ENCODE measurements at regions not wholly inside any gene's neighbourhood (a gene's known extent, or its start where the extent isn't known, plus 50 kb on each side); places are given as distances from the start of the nearest gene placed in this dataset.
"Not testable (repeated sequence)": the region's sequence is repeated elsewhere in the genome, so short reads cannot be mapped to it uniquely, and the experiment has no call there.

- intact Hi-C loops (cut with DNase I) = no loop called here
- 8% methylated on average over 14 of the region's 14 CpGs for WGBS
- no peaks in the 10 kb centered on the region for H3K4me1 ChIP-seq (replicated peaks)
Observed at GRCh38 chr17:5897275-5897911, 172.8 kb upstream of the WSCD1 start.

GRCh38 chr17:5897981-5898380 is 172.2 kb upstream of the WSCD1 start:
- intact Hi-C loops (cut with DNase I); DNase-seq (ENCODE audit: low spot score); H3K4me3 ChIP-seq; H3K4me1 ChIP-seq (replicated peaks); H3K9me3 ChIP-seq; H3K27ac ChIP-seq; H3K27me3 ChIP-seq (replicated peaks; ENCODE audit: insufficient read depth); H3K36me3 ChIP-seq: not testable (repeated sequence)
- WGBS = 87% methylated on average over 8 of the region's 8 CpGs

More at GRCh38 chr17:5897275-5897911, 172.8 kb upstream of the WSCD1 start:
- DNase-seq (ENCODE audit: low spot score) = no peak
- Histone ChIP-seq H3K27me3 (replicated peaks; ENCODE audit: insufficient read depth) (no peaks in the 10 kb centered on the region), H3K36me3 (no peaks in the 10 kb centered on the region), H3K9me3 (no peaks in the 10 kb centered on the region), H3K4me3 (no peak overlapping the region), H3K27ac (no peak overlapping the region)
- TF ChIP-seq CTCF (IDR thresholded peaks at IDR 0.05) (no peak), POLR2AphosphoS5 (IDR thresholded peaks at IDR 0.05) (no peak), POLR2A (IDR thresholded peaks at IDR 0.05) (no peak)

GRCh38 chr17:5898406-5898805 is 171.8 kb upstream of the WSCD1 start:
- intact Hi-C loops (cut with DNase I) = no loop called here
- H3K27ac ChIP-seq = no peak overlapping the region
- TF ChIP-seq POLR2AphosphoS5 (IDR thresholded peaks at IDR 0.05) (no peak), POLR2A (IDR thresholded peaks at IDR 0.05) (no peak)
- no peaks in the 10 kb centered on the region for H3K36me3 ChIP-seq
- H3K9me3 ChIP-seq = no peaks in the 10 kb centered on the region
- WGBS = 95% methylated on average over 8 of the region's 8 CpGs
- H3K27me3 ChIP-seq (replicated peaks; ENCODE audit: insufficient read depth) = no peaks in the 10 kb centered on the region
- DNase-seq (ENCODE audit: low spot score) = no peak
- no peak overlapping the region for H3K4me3 ChIP-seq
- H3K4me1 ChIP-seq (replicated peaks) = no peaks in the 10 kb centered on the region

GRCh38 chr17:5899496-5900195 is 170.5 kb upstream of the WSCD1 start:
- TF ChIP-seq POLR2A (IDR thresholded peaks at IDR 0.05) (no peak), POLR2AphosphoS5 (IDR thresholded peaks at IDR 0.05) (no peak), CTCF (IDR thresholded peaks at IDR 0.05) (no peak)
- H3K27ac ChIP-seq = no peak overlapping the region
- H3K36me3 ChIP-seq = no peaks in the 10 kb centered on the region
- no peaks in the 10 kb centered on the region for H3K27me3 ChIP-seq (replicated peaks; ENCODE audit: insufficient read depth)
- WGBS = 80% methylated on average over 12 of the region's 12 CpGs
- H3K9me3 ChIP-seq = no peaks in the 10 kb centered on the region
- intact Hi-C loops (cut with DNase I) = no loop called here
- no peaks in the 10 kb centered on the region for H3K4me1 ChIP-seq (replicated peaks)
- no peak overlapping the region for H3K4me3 ChIP-seq
- no peak for DNase-seq (ENCODE audit: low spot score)

- no peaks in the 10 kb centered on the region for H3K9me3 ChIP-seq
- TF ChIP-seq CTCF (IDR thresholded peaks at IDR 0.05) (no peak), POLR2A (IDR thresholded peaks at IDR 0.05) (no peak), POLR2AphosphoS5 (IDR thresholded peaks at IDR 0.05) (no peak)
- H3K27ac ChIP-seq = no peak overlapping the region
- no peaks in the 10 kb centered on the region for H3K4me1 ChIP-seq (replicated peaks)
- DNase-seq (ENCODE audit: low spot score) = no peak
- WGBS = 34% methylated on average over 4 of the region's 6 CpGs
- no peaks in the 10 kb centered on the region for H3K36me3 ChIP-seq
- intact Hi-C loops (cut with DNase I) = no loop called here
- H3K4me3 ChIP-seq = no peak overlapping the region
- no peaks in the 10 kb centered on the region for H3K27me3 ChIP-seq (replicated peaks; ENCODE audit: insufficient read depth)
Observed at GRCh38 chr17:5901731-5902130, 168.4 kb upstream of the WSCD1 start.

Data from prostate gland (tissue), 2 donors.